Choroid plexus epithelial cell (primary cell): ENCODE measurements at regions not wholly inside any gene's neighbourhood (a gene's known extent, or its start where the extent isn't known, plus 50 kb on each side); places are given as distances from the start of the nearest gene placed in this dataset.

Source experiments
- DNase-seq: peaks from one replicate; pipeline ENCODE4 v3.0.0-alpha.2; 2010; ENCODE audit warnings: low read depth
- H3K4me3 ChIP-seq: 2 replicates; pipeline ENCODE4 v1.5.1; 2011; ENCODE audit warnings: low read depth, mild to moderate bottlenecking, control low read depth, low read length, moderate library complexity
- TF ChIP-seq, protein P1 (sequence below): conservative IDR thresholded peaks from 2 replicates; pipeline ENCODE4 v1.5.1; 2011; ENCODE audit warnings: low read depth, mild to moderate bottlenecking, control low read depth, inconsistent platforms, low read length, moderate library complexity

DNA sequence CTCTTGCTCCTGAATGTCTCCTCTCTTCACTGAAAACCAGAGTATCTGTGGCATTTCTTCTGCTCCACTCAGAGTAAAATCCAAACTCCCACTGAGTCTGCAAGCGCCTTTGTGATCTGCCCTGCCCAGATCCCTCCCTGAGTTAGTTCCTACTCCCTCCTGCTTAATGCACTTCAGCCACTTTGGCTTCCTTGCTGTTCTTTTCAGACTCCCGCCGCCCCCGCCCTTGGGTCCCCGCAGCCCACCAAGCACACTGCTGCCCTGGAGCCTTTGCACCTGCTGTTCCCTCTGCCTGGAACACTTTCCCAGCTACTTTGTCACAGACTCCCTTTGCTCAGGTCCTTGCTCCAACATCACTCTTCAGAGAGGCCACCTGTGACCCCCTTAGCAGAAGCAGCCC lies 127.2 kb upstream of the SLC25A48 start:
- no peak for DNase-seq
- H3K4me3 ChIP-seq: no peak overlapping the region
- TF ChIP-seq, protein P1, sequence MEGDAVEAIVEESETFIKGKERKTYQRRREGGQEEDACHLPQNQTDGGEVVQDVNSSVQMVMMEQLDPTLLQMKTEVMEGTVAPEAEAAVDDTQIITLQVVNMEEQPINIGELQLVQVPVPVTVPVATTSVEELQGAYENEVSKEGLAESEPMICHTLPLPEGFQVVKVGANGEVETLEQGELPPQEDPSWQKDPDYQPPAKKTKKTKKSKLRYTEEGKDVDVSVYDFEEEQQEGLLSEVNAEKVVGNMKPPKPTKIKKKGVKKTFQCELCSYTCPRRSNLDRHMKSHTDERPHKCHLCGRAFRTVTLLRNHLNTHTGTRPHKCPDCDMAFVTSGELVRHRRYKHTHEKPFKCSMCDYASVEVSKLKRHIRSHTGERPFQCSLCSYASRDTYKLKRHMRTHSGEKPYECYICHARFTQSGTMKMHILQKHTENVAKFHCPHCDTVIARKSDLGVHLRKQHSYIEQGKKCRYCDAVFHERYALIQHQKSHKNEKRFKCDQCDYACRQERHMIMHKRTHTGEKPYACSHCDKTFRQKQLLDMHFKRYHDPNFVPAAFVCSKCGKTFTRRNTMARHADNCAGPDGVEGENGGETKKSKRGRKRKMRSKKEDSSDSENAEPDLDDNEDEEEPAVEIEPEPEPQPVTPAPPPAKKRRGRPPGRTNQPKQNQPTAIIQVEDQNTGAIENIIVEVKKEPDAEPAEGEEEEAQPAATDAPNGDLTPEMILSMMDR: no peak

DNA sequence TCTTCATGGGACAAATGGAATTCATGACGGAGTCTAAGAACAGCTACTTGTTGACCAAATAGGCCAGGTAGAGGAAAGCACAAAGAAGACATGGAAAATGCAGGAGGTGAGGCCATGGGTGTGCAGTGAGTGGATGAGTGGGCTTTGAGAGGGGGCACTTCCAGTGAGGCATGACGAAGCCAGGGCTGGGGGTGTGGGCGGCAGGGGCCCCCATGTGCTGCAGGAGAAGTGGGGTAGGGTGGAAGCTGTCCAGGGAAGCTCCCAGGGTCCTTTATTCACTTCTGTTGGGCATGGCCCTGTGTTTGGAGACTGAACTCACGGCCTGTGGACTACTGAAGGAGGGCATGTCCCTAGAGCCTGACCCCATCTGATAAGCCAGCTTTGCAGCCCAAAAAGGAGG lies 127.6 kb upstream of the SLC25A48 start:
- TF ChIP-seq, protein P1: no peak
- DNase-seq: no peak
- no peak overlapping the region for H3K4me3 ChIP-seq

DNA sequence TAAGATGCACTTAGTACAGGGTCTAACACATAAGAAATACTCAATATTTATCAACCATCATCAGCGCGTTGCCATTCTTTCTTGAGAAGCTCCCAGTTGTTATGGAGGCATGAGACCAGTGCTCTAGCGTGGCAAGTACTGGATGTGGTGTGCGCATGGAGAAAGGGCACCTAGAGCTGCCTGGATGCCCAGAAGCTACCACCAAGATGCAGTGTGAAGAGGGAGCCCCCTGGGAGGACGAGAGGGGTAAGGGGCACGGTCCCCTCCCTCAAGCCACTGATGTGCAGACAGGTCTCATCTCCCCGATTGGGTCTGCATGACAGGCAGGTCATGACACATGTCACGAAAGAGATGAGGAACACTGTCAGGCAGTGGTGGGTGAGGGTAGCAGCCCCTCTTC lies 127.7 kb upstream of the CXCL14 start:
- DNase-seq: no peak
- TF ChIP-seq, protein P1: no peak
- no peak overlapping the region for H3K4me3 ChIP-seq

DNA sequence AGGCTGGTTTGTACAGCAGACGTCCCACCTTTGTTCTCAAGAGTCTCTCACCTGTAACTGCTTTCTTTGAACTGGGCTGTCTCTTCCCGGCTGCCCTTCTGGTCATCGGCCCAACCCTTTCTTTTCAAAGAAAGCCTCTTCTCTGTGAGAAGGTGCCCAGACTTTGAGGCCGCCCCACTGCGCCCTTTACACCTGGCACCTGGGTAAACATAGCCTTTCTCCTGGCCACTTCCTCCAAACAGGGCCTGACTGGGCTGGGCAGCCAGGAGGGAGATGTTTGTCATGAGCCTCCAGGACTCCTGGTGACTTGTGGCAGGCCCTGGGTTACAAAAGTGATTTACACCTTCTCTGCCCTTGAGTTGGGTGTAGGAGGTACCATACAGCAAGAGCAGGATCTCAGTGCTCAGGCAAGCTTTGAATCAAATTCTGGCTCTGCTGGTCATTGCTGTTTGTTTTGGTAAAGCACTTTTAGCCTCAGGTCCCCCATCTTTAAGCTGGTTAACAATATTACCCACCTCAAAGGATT lies 127.2 kb upstream of the CXCL14 start:
- TF ChIP-seq, protein P1: no peak
- DNase-seq: no peak
- H3K4me3 ChIP-seq: no peak overlapping the region

DNA sequence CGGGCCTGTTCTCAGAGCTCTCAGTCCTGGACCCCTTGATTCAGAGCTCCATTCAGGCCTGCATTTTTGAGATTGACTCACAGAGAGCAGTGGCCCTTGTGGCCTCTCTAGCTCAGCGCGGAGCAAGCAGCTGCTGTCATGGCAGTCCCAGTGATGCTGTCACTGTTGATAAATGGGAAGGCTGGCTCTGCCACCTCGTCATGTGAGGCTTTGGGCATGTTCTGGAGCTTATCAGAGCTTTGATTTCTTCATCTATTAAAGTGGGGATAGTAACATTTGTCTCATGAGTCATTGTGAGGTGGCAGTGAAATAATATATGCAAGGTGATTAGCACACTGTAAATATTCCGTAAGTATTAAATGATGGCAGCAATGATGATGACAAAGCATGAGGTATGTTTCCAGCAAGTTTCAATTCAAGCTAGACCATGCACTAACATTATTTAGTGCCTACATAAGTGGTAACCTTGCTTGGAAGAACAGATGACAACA lies 126.4 kb upstream of the CXCL14 start:
- H3K4me3 ChIP-seq: no peak overlapping the region
- DNase-seq: no peak
- TF ChIP-seq, protein P1: no peak

DNA sequence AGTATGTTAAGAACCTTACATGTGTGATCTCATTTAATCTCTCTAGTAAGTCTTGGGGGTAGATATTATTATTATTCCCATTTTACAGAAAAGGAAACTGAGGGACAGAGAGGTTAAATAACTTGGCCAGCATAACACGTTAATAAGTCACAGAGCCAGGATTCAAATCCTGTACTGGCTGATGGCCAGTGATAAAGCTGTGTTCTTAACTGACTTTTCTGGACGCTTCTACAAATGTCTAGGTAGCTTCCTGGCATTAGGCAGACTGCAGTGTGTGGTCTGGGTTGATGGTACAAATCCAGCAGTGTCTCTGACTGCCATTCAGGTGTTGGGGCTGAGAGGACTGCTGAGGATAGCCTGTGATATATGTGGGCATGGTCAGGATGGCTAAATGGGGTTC lies 125.8 kb upstream of the CXCL14 start:
- TF ChIP-seq, protein P1: no peak
- DNase-seq: no peak
- H3K4me3 ChIP-seq: no peak overlapping the region

DNA sequence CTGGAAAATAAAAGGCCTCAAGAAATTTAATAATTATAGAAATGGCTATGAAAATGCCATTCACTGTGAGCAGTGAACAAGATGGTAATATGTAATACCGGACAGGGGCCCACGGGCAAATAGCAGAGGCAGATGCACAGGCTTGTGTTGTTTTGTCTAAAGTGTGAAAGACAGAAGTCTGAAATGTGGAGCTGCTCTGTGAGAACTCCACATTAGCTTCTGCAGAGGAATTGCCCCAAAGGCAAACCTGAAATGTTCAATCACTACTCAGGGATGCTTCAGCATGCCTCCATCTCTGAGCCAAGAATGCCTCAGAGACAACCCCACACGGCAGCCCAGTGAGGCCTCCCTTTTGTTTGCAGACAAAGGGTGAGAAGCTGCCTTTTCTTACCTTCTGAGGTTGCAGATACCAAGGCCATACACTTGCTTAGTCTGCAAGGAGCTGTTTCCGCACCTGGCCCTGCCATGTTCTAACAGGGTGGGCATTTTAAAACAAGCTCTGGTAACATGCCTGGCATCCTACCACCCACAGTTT lies 124.3 kb upstream of the CXCL14 start:
- TF ChIP-seq, protein P1: no peak
- DNase-seq: no peak
- H3K4me3 ChIP-seq: no peak overlapping the region
